Left ventricle myocardium inferior (tissue), 1 donor: ENCODE measurements at regions not wholly inside any gene's neighbourhood (a gene's known extent, or its start where the extent isn't known, plus 50 kb on each side); places are given as distances from the start of the nearest gene placed in this dataset.

Experiments used
- DNase-seq: peaks from one replicate; pipeline ENCODE4 v3.0.0-alpha.2; 2020
- H3K27ac ChIP-seq: fragments of 200-600 bp; replicated peaks from 2 replicates; pipeline ENCODE4 v1.8.0; 2021
- H3K27me3 ChIP-seq: fragments of 200-600 bp; 2 replicates; pipeline ENCODE4 v1.8.0; 2021; ENCODE audit warnings: low read depth
- H3K36me3 ChIP-seq: fragments of 200-600 bp; 2 replicates; pipeline ENCODE4 v1.8.0; 2021
- H3K4me1 ChIP-seq: fragments of 200-600 bp; 2 replicates; pipeline ENCODE4 v1.8.0; 2021
- H3K4me3 ChIP-seq: fragments of 200-600 bp; 2 replicates; pipeline ENCODE4 v1.8.0; 2021; ENCODE audit warnings: mild to moderate bottlenecking, moderate library complexity
- H3K9me3 ChIP-seq: fragments of 200-600 bp; replicated peaks from 2 replicates; pipeline ENCODE4 v1.8.0; 2021
- CTCF ChIP-seq: fragments of 200-600 bp; IDR thresholded peaks from 2 replicates; pipeline ENCODE4 v1.8.0; 2021; ENCODE audit warnings: antibody characterized with exemption, mild to moderate bottlenecking, borderline replicate concordance
- intact Hi-C: fragments of 100-400 bp; cut with micrococcal nuclease; formaldehyde crosslinking; loops from one replicate; pipeline ENCODE4 v1.11.0; 2022
- donor health status: DM: no; HTN: yes; CAD: no; lungs with severe emphysema.

DNA sequence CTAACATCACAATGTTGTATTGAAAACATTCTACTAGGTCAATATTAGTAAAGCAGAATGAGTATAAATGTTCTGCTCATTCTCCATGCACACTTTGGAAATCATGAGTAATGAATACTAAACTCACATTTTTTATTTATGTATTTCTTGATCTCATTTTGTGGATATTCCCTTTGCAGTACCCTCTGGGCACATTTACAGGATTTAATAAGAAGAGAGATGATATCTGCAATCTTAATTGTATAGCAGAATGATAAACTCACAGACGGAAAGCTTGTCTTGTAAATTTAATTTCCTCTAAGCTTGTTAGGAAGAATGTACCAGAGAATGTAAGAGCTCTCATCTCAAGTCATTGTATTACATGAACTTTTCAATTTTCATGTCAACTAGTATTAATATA, 1279.7 kb downstream of the PCDH7 start:
- TF ChIP-seq CTCF = no peak
- no peaks in the 10 kb centered on the region for H3K36me3 ChIP-seq
- no peak for DNase-seq
- intact Hi-C loops = no loop called here
- no peaks in the 10 kb centered on the region for H3K27me3 ChIP-seq
- H3K4me1 ChIP-seq = no peaks in the 10 kb centered on the region
- H3K27ac ChIP-seq = no peak overlapping the region
- H3K9me3 ChIP-seq = no peaks in the 10 kb centered on the region
- no peak overlapping the region for H3K4me3 ChIP-seq

- intact Hi-C loops = no loop called here
- H3K4me3 ChIP-seq = no peak overlapping the region
- DNase-seq = no peak
- TF ChIP-seq CTCF = no peak
- no peaks in the 10 kb centered on the region for H3K27me3 ChIP-seq
- no peaks in the 10 kb centered on the region for H3K36me3 ChIP-seq
- H3K27ac ChIP-seq = no peak overlapping the region
- H3K9me3 ChIP-seq = no peaks in the 10 kb centered on the region
- no peaks in the 10 kb centered on the region for H3K4me1 ChIP-seq
Observed at GRCh38 chr4:32000846-32001488, 1280.8 kb downstream of the PCDH7 start.

DNA sequence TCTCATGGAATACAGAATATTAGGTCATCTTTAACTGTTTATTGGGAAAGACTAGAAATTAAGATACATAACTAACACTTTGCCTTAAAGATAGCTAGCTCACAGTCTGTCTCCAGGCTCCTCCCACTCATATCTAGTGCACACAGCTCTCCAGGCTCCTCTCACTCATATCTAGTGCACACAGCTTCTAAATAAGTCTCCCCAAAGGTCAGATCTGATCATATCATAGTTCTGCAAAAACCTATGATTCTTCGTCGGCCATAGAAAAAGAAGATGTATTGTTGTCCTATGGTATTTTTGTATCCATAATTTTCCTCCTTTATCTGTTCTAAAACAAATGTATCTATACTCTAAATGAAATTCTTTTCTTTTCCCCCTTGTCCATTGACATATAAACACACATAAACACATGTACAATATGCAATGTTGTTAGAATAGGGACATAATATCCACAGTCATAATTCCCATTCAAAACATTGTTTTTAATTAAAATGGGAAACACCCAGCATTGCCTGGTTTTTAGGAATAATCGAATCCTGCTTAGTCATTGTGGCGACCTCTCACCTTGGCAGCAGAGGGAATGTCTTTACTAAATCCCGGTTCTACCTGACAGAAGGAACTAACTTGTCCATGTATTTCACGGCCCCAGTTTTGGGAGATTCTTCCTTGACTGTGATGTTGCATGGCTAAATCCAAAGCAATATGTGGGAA, 1282.0 kb downstream of the PCDH7 start:
- no peaks in the 10 kb centered on the region for H3K9me3 ChIP-seq
- DNase-seq = no peak
- H3K27ac ChIP-seq = no peak overlapping the region
- intact Hi-C loops = no loop called here
- no peaks in the 10 kb centered on the region for H3K4me1 ChIP-seq
- no peaks in the 10 kb centered on the region for H3K27me3 ChIP-seq
- TF ChIP-seq CTCF = no peak
- H3K4me3 ChIP-seq = no peak overlapping the region
- H3K36me3 ChIP-seq = no peaks in the 10 kb centered on the region

- Histone ChIP-seq H3K4me1 (no peaks in the 10 kb centered on the region), H3K9me3 (no peaks in the 10 kb centered on the region), H3K27ac (no peak overlapping the region), H3K36me3 (no peaks in the 10 kb centered on the region), H3K27me3 (no peaks in the 10 kb centered on the region), H3K4me3 (no peak overlapping the region)
- DNase-seq = no peak
- intact Hi-C loops = no loop called here
- no peak for TF ChIP-seq CTCF
Observed at GRCh38 chr4:32003548-32003947, 1283.4 kb downstream of the PCDH7 start.

DNA sequence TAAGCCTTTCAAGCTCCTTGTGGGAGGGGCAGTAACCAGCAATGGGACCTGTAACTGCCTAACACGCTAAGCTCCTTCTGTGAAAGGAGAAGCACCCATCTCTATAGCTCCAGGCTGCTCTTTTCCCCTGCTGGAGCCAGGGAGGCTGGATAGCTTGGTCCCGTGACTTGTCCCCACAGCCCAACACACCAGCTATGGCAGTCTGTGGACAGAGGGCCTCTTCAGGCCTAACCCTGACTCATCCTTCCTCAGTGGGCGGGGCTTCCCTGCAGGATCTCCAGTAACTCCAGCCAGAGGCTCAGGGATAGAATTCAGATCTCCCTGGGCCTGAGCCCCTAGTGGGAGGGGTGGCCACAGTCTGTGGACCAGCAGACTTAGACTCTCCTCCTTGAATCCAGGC, 1290.1 kb downstream of the PCDH7 start:
- intact Hi-C loops = no loop called here
- TF ChIP-seq CTCF = no peak
- Histone ChIP-seq H3K27me3 (no peaks in the 10 kb centered on the region), H3K4me1 (no peaks in the 10 kb centered on the region), H3K27ac (no peak overlapping the region), H3K4me3 (no peak overlapping the region), H3K9me3 (no peaks in the 10 kb centered on the region), H3K36me3 (no peaks in the 10 kb centered on the region)
- no peak for DNase-seq
